Muscle of leg (tissue), 3 donors: ENCODE measurements at regions not wholly inside any gene's neighbourhood (a gene's known extent, or its start where the extent isn't known, plus 50 kb on each side); places are given as distances from the start of the nearest gene placed in this dataset.

Experiments used
- DNase-seq: peaks from one replicate; pipeline ENCODE4 v3.0.0; 2013
- H3K27ac ChIP-seq: one replicate; pipeline ENCODE4 v1.5.1; 2013; ENCODE audit warnings: mild to moderate bottlenecking, low read length, control low read depth
- H3K27me3 ChIP-seq: one replicate; pipeline ENCODE4 v1.6.1; 2013; ENCODE audit warnings: low read length; ENCODE audit not compliant: control insufficient read depth, insufficient read depth
- H3K36me3 ChIP-seq: one replicate; pipeline ENCODE4 v1.6.1; 2013; ENCODE audit warnings: low read length; ENCODE audit not compliant: control insufficient read depth, insufficient read depth
- H3K4me1 ChIP-seq: one replicate; pipeline ENCODE4 v1.6.1; 2013; ENCODE audit warnings: low read length; ENCODE audit not compliant: control insufficient read depth, insufficient read depth
- H3K4me3 ChIP-seq: one replicate; pipeline ENCODE4 v1.5.1; 2013; ENCODE audit warnings: low read length, control low read depth
- H3K9me3 ChIP-seq: replicated peaks from 2 replicates; pipeline ENCODE4 v1.6.1; 2013; ENCODE audit warnings: low read depth, low read length; ENCODE audit not compliant: control insufficient read depth
- WGBS: methylation state at CpG from one replicate; pipeline ENCODE4 v1.1.5; 2013; ENCODE audit warnings: missing lambda C conversion rate; ENCODE audit not compliant: insufficient coverage; 5-methylcytosine and 5-hydroxymethylcytosine counted together

DNA sequence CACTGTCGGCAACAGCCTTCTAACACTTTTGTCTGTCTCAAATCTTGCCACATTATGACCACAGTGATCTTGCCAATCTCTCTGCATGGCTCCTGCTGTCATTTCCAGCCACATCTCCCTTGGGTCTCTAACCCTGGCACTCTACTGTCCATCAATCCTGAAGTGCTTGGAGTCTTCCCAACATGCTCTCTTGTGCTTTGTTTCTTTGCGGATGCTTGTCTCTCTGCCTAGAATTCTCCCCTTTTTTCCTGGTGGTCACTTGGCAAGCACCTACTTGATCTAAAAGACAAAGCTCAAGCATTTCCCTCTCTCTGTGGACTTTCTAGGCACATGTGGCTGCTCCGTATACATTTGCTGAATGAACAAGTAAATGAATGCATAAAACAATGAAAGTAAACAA lies 290.7 kb upstream of the MAP3K7 start:
- H3K4me3 ChIP-seq, result no peak overlapping the region
- no peaks in the 10 kb centered on the region for H3K9me3 ChIP-seq
- H3K4me1 ChIP-seq, result no peaks in the 10 kb centered on the region
- no peaks in the 10 kb centered on the region for H3K27me3 ChIP-seq
- DNase-seq, result no peak
- no peaks in the 10 kb centered on the region for H3K36me3 ChIP-seq
- H3K27ac ChIP-seq, result no peak overlapping the region
- 19% methylated on average over 2 of the region's 3 CpGs for WGBS

DNA sequence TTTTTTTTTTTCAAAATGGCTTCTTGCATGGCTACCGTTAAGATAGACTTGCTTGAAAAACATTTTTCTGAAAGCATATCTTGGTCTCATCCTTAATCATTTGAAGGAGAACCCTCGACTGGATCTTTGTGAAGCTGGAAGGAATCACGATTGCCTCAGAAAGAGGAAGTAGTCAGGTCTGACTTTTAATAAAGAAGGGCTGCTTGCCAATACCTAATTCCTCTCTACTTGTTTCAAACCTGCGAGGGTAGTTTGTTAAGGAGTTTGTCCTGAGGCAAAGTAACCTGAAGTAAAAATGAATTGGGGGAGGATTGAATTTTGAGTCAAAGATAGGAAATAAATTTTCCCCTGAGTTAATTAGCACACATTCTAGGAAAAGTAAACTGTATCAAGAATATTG lies 288.1 kb upstream of the MAP3K7 start:
- H3K4me3 ChIP-seq, result no peak overlapping the region
- H3K27me3 ChIP-seq, result no peaks in the 10 kb centered on the region
- no peaks in the 10 kb centered on the region for H3K9me3 ChIP-seq
- H3K27ac ChIP-seq, result no peak overlapping the region
- H3K36me3 ChIP-seq, result no peaks in the 10 kb centered on the region
- H3K4me1 ChIP-seq, result no peaks in the 10 kb centered on the region
- DNase-seq, result no peak
- no CpG with 5 or more reads among the region's 4 CpGs for WGBS

DNA sequence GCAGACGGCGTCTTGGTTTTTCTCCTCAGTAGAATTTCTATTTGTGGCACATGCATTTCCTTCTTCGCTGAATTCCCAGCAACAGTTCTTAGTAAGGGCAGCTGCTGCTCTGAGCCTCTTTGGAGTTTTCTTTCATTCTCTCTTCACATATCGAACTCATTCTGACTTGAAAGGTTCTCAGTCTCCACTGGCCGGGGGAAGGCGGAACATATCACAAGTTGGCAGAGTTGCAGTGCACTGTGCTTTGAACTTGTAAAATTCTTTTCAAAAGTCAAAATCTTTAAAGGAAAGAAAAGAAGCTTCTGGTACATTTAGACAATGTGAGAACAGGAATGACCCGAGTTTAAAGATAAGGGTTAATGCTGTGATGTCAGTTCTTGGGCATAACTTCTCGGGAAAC lies 286.1 kb upstream of the MAP3K7 start:
- H3K4me1 ChIP-seq, result no peaks in the 10 kb centered on the region
- H3K4me3 ChIP-seq, result no peak overlapping the region
- no peaks in the 10 kb centered on the region for H3K9me3 ChIP-seq
- WGBS, result 38% methylated on average over 3 of the region's 8 CpGs
- no peaks in the 10 kb centered on the region for H3K36me3 ChIP-seq
- H3K27ac ChIP-seq, result no peak overlapping the region
- no peak for DNase-seq
- H3K27me3 ChIP-seq, result no peaks in the 10 kb centered on the region

DNA sequence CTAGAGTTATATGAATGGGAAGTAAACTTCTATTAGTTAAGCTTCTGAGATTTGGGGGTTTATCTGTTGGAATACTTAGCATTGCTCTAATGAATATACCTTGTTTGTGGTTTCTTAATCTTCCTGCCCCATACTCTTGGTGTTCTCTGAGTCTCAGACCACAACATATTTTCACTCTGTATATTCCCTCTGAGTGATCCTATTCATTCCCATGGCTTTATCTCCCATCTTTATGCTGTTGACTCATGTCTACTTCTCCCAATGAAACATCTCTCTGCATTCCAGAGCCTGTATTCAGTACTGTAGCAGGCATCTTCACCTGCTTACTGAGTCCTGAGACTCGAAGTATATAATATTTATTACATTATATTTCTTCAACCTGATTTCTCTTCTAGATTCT lies 283.7 kb upstream of the MAP3K7 start:
- H3K4me3 ChIP-seq, result no peak overlapping the region
- no peak overlapping the region for H3K27ac ChIP-seq
- DNase-seq, result no peak
- WGBS, result no CpG with 5 or more reads among the region's 1 CpG
- no peaks in the 10 kb centered on the region for H3K27me3 ChIP-seq
- H3K9me3 ChIP-seq, result no peaks in the 10 kb centered on the region
- no peaks in the 10 kb centered on the region for H3K4me1 ChIP-seq
- no peaks in the 10 kb centered on the region for H3K36me3 ChIP-seq

- no peaks in the 10 kb centered on the region for H3K4me1 ChIP-seq
- no peaks in the 10 kb centered on the region for H3K9me3 ChIP-seq
- H3K27me3 ChIP-seq, result no peaks in the 10 kb centered on the region
- H3K4me3 ChIP-seq, result no peak overlapping the region
- H3K36me3 ChIP-seq, result no peaks in the 10 kb centered on the region
- no CpG with 5 or more reads among the region's 2 CpGs for WGBS
- no peak for DNase-seq
- no peak overlapping the region for H3K27ac ChIP-seq
These were observed 281.8 kb upstream of the MAP3K7 start for GRCh38 chr6:90868656-90869055.

DNA sequence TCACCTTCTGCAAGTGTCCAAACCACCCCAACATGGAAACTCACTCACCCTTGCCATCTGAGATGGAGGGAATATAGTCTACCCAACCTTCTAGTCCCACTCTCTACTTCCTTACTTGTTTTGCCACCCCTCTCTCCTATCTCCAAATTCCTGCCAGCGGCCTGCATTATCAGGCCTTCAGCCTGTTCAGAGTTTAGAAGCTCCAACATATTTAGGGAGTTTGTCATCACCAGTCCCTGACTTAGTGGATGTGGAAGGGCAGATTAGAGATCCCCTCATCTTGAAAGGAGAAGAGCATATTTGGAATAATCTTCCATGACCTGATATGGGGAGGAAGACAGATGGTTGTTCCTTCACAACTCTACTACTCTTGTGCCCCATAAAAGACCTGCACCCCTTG lies 281.4 kb upstream of the MAP3K7 start:
- H3K27ac ChIP-seq, result no peak overlapping the region
- no peaks in the 10 kb centered on the region for H3K9me3 ChIP-seq
- no CpG with 5 or more reads among the region's 1 CpG for WGBS
- no peaks in the 10 kb centered on the region for H3K27me3 ChIP-seq
- H3K4me1 ChIP-seq, result no peaks in the 10 kb centered on the region
- H3K4me3 ChIP-seq, result no peak overlapping the region
- no peak for DNase-seq
- no peaks in the 10 kb centered on the region for H3K36me3 ChIP-seq

- DNase-seq, result no peak
- Histone ChIP-seq H3K9me3 (peaks cover 2% of the 10 kb centered on the region), H3K27me3 (no peaks in the 10 kb centered on the region), H3K4me1 (no peaks in the 10 kb centered on the region), H3K36me3 (no peaks in the 10 kb centered on the region), H3K4me3 (no peak overlapping the region), H3K27ac (no peak overlapping the region)
- 69% methylated on average over 3 of the region's 3 CpGs for WGBS
These were observed 278.6 kb upstream of the MAP3K7 start for GRCh38 chr6:90865513-90865912.

GRCh38 chr6:90863043-90863442 lies 276.2 kb upstream of the MAP3K7 start:
- WGBS, result no CpG with 5 or more reads among the region's 1 CpG
- H3K27ac ChIP-seq, result no peak overlapping the region
- peaks cover 2% of the 10 kb centered on the region for H3K9me3 ChIP-seq
- H3K27me3 ChIP-seq, result no peaks in the 10 kb centered on the region
- no peak for DNase-seq
- H3K4me3 ChIP-seq, result no peak overlapping the region
- no peaks in the 10 kb centered on the region for H3K36me3 ChIP-seq
- no peaks in the 10 kb centered on the region for H3K4me1 ChIP-seq

- no peak for DNase-seq
- H3K9me3 ChIP-seq, result peaks cover 2% of the 10 kb centered on the region
- no CpG with 5 or more reads among the region's 5 CpGs for WGBS
- H3K4me3 ChIP-seq, result no peak overlapping the region
- H3K36me3 ChIP-seq, result no peaks in the 10 kb centered on the region
- H3K27me3 ChIP-seq, result no peaks in the 10 kb centered on the region
- no peak overlapping the region for H3K27ac ChIP-seq
- no peaks in the 10 kb centered on the region for H3K4me1 ChIP-seq
These were observed 274.1 kb upstream of the MAP3K7 start for GRCh38 chr6:90860822-90861601.

- Histone ChIP-seq H3K9me3 (peaks cover 2% of the 10 kb centered on the region), H3K27me3 (no peaks in the 10 kb centered on the region), H3K4me3 (no peak overlapping the region), H3K27ac (no peak overlapping the region), H3K36me3 (no peaks in the 10 kb centered on the region), H3K4me1 (no peaks in the 10 kb centered on the region)
- peak; percentile 36 for DNase-seq
- 100% methylated on average over 2 of the region's 6 CpGs for WGBS
These were observed 272.7 kb upstream of the MAP3K7 start for GRCh38 chr6:90859612-90860011.

- H3K27ac ChIP-seq, result no peak overlapping the region
- no peaks in the 10 kb centered on the region for H3K4me1 ChIP-seq
- peaks cover 2% of the 10 kb centered on the region for H3K9me3 ChIP-seq
- no peak overlapping the region for H3K4me3 ChIP-seq
- H3K27me3 ChIP-seq, result no peaks in the 10 kb centered on the region
- no peaks in the 10 kb centered on the region for H3K36me3 ChIP-seq
- DNase-seq, result no peak
- 43% methylated on average over 4 of the region's 7 CpGs for WGBS
These were observed 272.2 kb upstream of the MAP3K7 start for GRCh38 chr6:90859056-90859455.
